ENCODE measurements at regions not wholly inside any gene's neighbourhood (a gene's known extent, or its start where the extent isn't known, plus 50 kb on each side); places are given as distances from the start of the nearest gene placed in this dataset.

GRCh38 chr12:33639975-33640374 is 200.4 kb upstream of the SYT10 start:
- no peak for DNase-seq (ENCODE audit: low read depth)
- no peak for TF ChIP-seq CTCF (IDR thresholded peaks at IDR 0.05; ENCODE audit: insufficient read depth, low read depth, low read length, missing control alignments)
- H3K4me3 ChIP-seq (ENCODE audit: low read depth, low read length), result no peak overlapping the region

- H3K4me3 ChIP-seq (ENCODE audit: low read depth, low read length), result no peak overlapping the region
- TF ChIP-seq CTCF (IDR thresholded peaks at IDR 0.05; ENCODE audit: insufficient read depth, low read depth, low read length, missing control alignments), result no peak
- no peak for DNase-seq (ENCODE audit: low read depth)
These were observed 210.4 kb upstream of the SYT10 start for GRCh38 chr12:33649992-33650391.

- H3K4me3 ChIP-seq (ENCODE audit: low read depth, low read length), result no peak overlapping the region
- no peak for DNase-seq (ENCODE audit: low read depth)
- no peak for TF ChIP-seq CTCF (IDR thresholded peaks at IDR 0.05; ENCODE audit: insufficient read depth, low read depth, low read length, missing control alignments)
These were observed 211.2 kb upstream of the SYT10 start for GRCh38 chr12:33650832-33651231.

GRCh38 chr12:33653362-33653761 is 213.7 kb upstream of the SYT10 start:
- no peak for DNase-seq (ENCODE audit: low read depth)
- H3K4me3 ChIP-seq (ENCODE audit: low read depth, low read length), result no peak overlapping the region
- TF ChIP-seq CTCF (IDR thresholded peaks at IDR 0.05; ENCODE audit: insufficient read depth, low read depth, low read length, missing control alignments), result no peak

GRCh38 chr12:33654313-33654712 is 214.7 kb upstream of the SYT10 start:
- TF ChIP-seq CTCF (IDR thresholded peaks at IDR 0.05; ENCODE audit: insufficient read depth, low read depth, low read length, missing control alignments), result no peak
- DNase-seq (ENCODE audit: low read depth), result no peak
- no peak overlapping the region for H3K4me3 ChIP-seq (ENCODE audit: low read depth, low read length)

- TF ChIP-seq CTCF (IDR thresholded peaks at IDR 0.05; ENCODE audit: insufficient read depth, low read depth, low read length, missing control alignments), result no peak
- no peak for DNase-seq (ENCODE audit: low read depth)
These were observed 223.5 kb upstream of the SYT10 start for GRCh38 chr12:33663000-33663654.

GRCh38 chr12:33669349-33669748 is 229.7 kb upstream of the SYT10 start:
- no peak for DNase-seq (ENCODE audit: low read depth)
- H3K4me3 ChIP-seq (ENCODE audit: low read depth, low read length), result no peak overlapping the region
- no peak for TF ChIP-seq CTCF (IDR thresholded peaks at IDR 0.05; ENCODE audit: insufficient read depth, low read depth, low read length, missing control alignments)

More at GRCh38 chr12:33663000-33663654, 223.5 kb upstream of the SYT10 start:
- no peak overlapping the region for H3K4me3 ChIP-seq (ENCODE audit: low read depth, low read length)
